T1000 (cell line): ENCODE measurements at regions not wholly inside any gene's neighbourhood (a gene's known extent, or its start where the extent isn't known, plus 50 kb on each side); places are given as distances from the start of the nearest gene placed in this dataset.

Source experiments
- DNase-seq: peaks from one replicate; lab custom pipeline; 2025; ENCODE audit warnings: mixed read lengths; lab: John Stamatoyannopoulos, UW

GRCh38 chr3:132904-133303 lies 63.7 kb upstream of the CHL1 start:
- DNase-seq = no peak

GRCh38 chr3:140748-141330 lies 55.7 kb upstream of the CHL1 start:
- no peak for DNase-seq
